Keratinocyte (primary cell): ENCODE measurements at regions not wholly inside any gene's neighbourhood (a gene's known extent, or its start where the extent isn't known, plus 50 kb on each side); places are given as distances from the start of the nearest gene placed in this dataset.

Experiments
- DNase-seq: peaks from one replicate; pipeline ENCODE4 v3.0.0-alpha.2; 2011; ENCODE audit warnings: low read depth, missing footprints, low spot score
- FAIRE-seq: peaks from 2 replicates; lab custom pipeline; 2011; peaks lifted over from hg19 to GRCh38; lab: Jason Lieb, UNC
- H2AFZ ChIP-seq: 2 replicates; pipeline ENCODE4 v1.6.0; 2012; ENCODE audit warnings: low read length, control low read depth, inconsistent platforms; ENCODE audit not compliant: control insufficient read depth
- H3K27ac ChIP-seq: 2 replicates; pipeline ENCODE4 v1.5.1; 2011; ENCODE audit warnings: low read length; ENCODE audit not compliant: control insufficient read depth, insufficient read depth
- H3K27me3 ChIP-seq: 3 replicates; pipeline ENCODE4 v1.6.0; 2011; ENCODE audit warnings: low read length; ENCODE audit not compliant: control insufficient read depth, insufficient read depth; ENCODE audit errors: extremely low read depth
- H3K36me3 ChIP-seq, 2 experiments: 2 replicates in 1 of 2; 3 replicates in 1 of 2; pipeline ENCODE4 v1.5.1; 2011; ENCODE audit warnings: low read length in 2 of 2, mild to moderate bottlenecking in 1 of 2; ENCODE audit not compliant: control insufficient read depth in 2 of 2, insufficient read depth in 2 of 2; ENCODE audit errors: extremely low read depth in 1 of 2
- H3K4me1 ChIP-seq: 3 replicates; pipeline ENCODE4 v1.5.1; 2011; ENCODE audit warnings: low read length; ENCODE audit not compliant: control insufficient read depth, insufficient read depth; ENCODE audit errors: extremely low read depth
- H3K4me2 ChIP-seq: 3 replicates; pipeline ENCODE4 v1.6.0; 2011; ENCODE audit warnings: low read depth, low read length; ENCODE audit not compliant: control insufficient read depth, insufficient read depth; ENCODE audit errors: extremely low read depth
- H3K4me3 ChIP-seq, 3 experiments: fragments of 200-600 bp in 1 of 3; sonication (generic) in 1 of 3; 2 replicates in 2 of 3; 3 replicates in 1 of 3; pipeline ENCODE4 v1.5.1; 2011 to 2016; ENCODE audit warnings: low read length in 3 of 3, mild to moderate bottlenecking in 3 of 3, control low read depth in 2 of 3, inconsistent platforms in 1 of 3, low read depth in 1 of 3, mixed read lengths in 1 of 3, mixed run types in 1 of 3, moderate library complexity in 1 of 3; ENCODE audit not compliant: control insufficient read depth in 2 of 3, insufficient read depth in 2 of 3; ENCODE audit errors: extremely low read depth in 1 of 3
- H3K79me2 ChIP-seq: 2 replicates; pipeline ENCODE4 v1.6.0; 2012; ENCODE audit warnings: low read length; ENCODE audit not compliant: control insufficient read depth, insufficient read depth
- H3K9ac ChIP-seq: 3 replicates; pipeline ENCODE4 v1.6.0; 2011; ENCODE audit warnings: low read length; ENCODE audit not compliant: control insufficient read depth, insufficient read depth; ENCODE audit errors: extremely low read depth
- H3K9me1 ChIP-seq: 3 replicates; pipeline ENCODE4 v1.6.0; 2011; ENCODE audit warnings: low read length; ENCODE audit not compliant: control insufficient read depth, insufficient read depth; ENCODE audit errors: extremely low read depth
- H3K9me3 ChIP-seq: 2 replicates; pipeline ENCODE4 v1.5.1; 2012; ENCODE audit warnings: low read depth, low read length; ENCODE audit not compliant: control insufficient read depth
- H4K20me1 ChIP-seq: 3 replicates; pipeline ENCODE4 v1.6.0; 2011; ENCODE audit warnings: low read length; ENCODE audit not compliant: control insufficient read depth, insufficient read depth; ENCODE audit errors: extremely low read depth
- CTCF ChIP-seq, 3 experiments: IDR thresholded peaks in 1 of 3; conservative IDR thresholded peaks in 1 of 3; optimal IDR thresholded peaks in 1 of 3; 2 replicates in 2 of 3; 3 replicates in 1 of 3; pipeline versions ENCODE3 to v1.5.1; 2011; ENCODE audit warnings: low read length in 3 of 3, mild to moderate bottlenecking in 3 of 3, moderate library complexity in 2 of 3, control low read depth in 1 of 3, inconsistent platforms in 1 of 3; ENCODE audit not compliant: insufficient read depth in 2 of 3; ENCODE audit errors: extremely low read depth in 1 of 3
- EZH2 ChIP-seq: IDR thresholded peaks from one replicate; pipeline ENCODE4 v1.6.1; 2012; ENCODE audit warnings: inconsistent platforms, mild to moderate bottlenecking, low read length, moderate library complexity
- dilution Hi-C: fragments of 300-500 bp; cut with MboI; formaldehyde crosslinking; loops from one replicate; pipeline ENCODE4 v1.7.0; 2020; ENCODE audit warnings: low sequenced_read_pairs; ENCODE audit not compliant: extremely low pct_ligation_motif_present

DNA sequence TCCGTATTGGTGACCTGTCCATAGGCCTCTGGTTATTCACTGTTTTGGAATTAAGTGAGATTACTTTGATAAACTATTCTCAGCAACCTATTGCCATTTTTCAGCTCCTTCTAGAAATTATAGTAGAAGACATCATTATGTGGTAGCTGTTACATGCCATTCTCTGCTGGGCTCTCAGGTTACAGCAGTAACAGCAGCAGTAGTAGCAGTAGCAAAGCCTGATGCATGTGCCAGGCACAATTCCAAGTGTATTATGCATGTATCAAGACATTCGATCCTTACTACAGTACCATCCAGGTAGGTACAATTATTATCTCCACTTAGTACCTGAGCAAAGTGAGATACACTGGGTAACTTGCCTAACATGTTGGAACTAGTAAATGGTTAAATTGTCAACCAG, 74.3 kb downstream of the RPS12 start:
- TF ChIP-seq CTCF (optimal IDR thresholded peaks at IDR 0.05 in 1 of 3, IDR thresholded peaks at IDR 0.05 in 1 of 3, conservative IDR thresholded peaks at IDR 0.05 in 1 of 3; ENCODE audit: extremely low read depth in 1 of 3, insufficient read depth in 2 of 3, low read length in 3 of 3) (no peak), EZH2 (no peak)
- dilution Hi-C loops, result no loop called here
- H4K20me1 ChIP-seq, result no peaks in the 10 kb centered on the region
- H3K9me3 ChIP-seq, result no peaks in the 10 kb centered on the region
- H3K9ac ChIP-seq, result no peak overlapping the region
- no peaks in the 10 kb centered on the region for H3K27me3 ChIP-seq
- H2AFZ ChIP-seq, result no peak overlapping the region
- H3K4me1 ChIP-seq, result peaks cover 3% of the 10 kb centered on the region
- no peaks in the 10 kb centered on the region for H3K79me2 ChIP-seq
- H3K4me3 ChIP-seq, result no peak overlapping the region
- no peaks in the 10 kb centered on the region for H3K36me3 ChIP-seq
- FAIRE-seq, result no peak
- H3K4me2 ChIP-seq, result no peak overlapping the region
- no peak overlapping the region for H3K27ac ChIP-seq
- DNase-seq, result no peak
- H3K9me1 ChIP-seq, result no peaks in the 10 kb centered on the region

- H3K9me1 ChIP-seq, result no peaks in the 10 kb centered on the region
- no peak overlapping the region for H3K4me3 ChIP-seq
- TF ChIP-seq EZH2 (no peak), CTCF (optimal IDR thresholded peaks at IDR 0.05 in 1 of 3, IDR thresholded peaks at IDR 0.05 in 1 of 3, conservative IDR thresholded peaks at IDR 0.05 in 1 of 3; ENCODE audit: extremely low read depth in 1 of 3, insufficient read depth in 2 of 3, low read length in 3 of 3) (no peak)
- no peaks in the 10 kb centered on the region for H4K20me1 ChIP-seq
- no peak for DNase-seq
- H2AFZ ChIP-seq, result no peak overlapping the region
- H3K9me3 ChIP-seq, result no peaks in the 10 kb centered on the region
- no peaks in the 10 kb centered on the region for H3K79me2 ChIP-seq
- H3K27ac ChIP-seq, result no peak overlapping the region
- FAIRE-seq, result no peak
- no peaks in the 10 kb centered on the region for H3K4me1 ChIP-seq
- no peak overlapping the region for H3K4me2 ChIP-seq
- no peaks in the 10 kb centered on the region for H3K27me3 ChIP-seq
- dilution Hi-C loops, result no loop called here
- H3K9ac ChIP-seq, result no peak overlapping the region
- no peaks in the 10 kb centered on the region for H3K36me3 ChIP-seq
These were observed 78.8 kb downstream of the RPS12 start for GRCh38 chr6:132892929-132893771.
